Upper lobe of right lung (tissue), 1 donor: ENCODE measurements at regions not wholly inside any gene's neighbourhood (a gene's known extent, or its start where the extent isn't known, plus 50 kb on each side); places are given as distances from the start of the nearest gene placed in this dataset.
"Not testable (repeated sequence)": the region's sequence is repeated elsewhere in the genome, so short reads cannot be mapped to it uniquely, and the experiment has no call there.

Source experiments
- ATAC-seq: fragments of 200-7000 bp; cut with Tn5 transposase; one replicate; pipeline ENCODE4 v1.9.1; 2020; ENCODE audit warnings: mild to moderate bottlenecking, moderate library complexity
- DNase-seq: peaks from one replicate; pipeline ENCODE4 v3.0.0-alpha.2; 2020
- H3K27ac ChIP-seq: fragments of 200-600 bp; one replicate; pipeline ENCODE4 v1.8.0; 2022
- H3K27me3 ChIP-seq: fragments of 200-600 bp; one replicate; pipeline ENCODE4 v1.8.0; 2022; ENCODE audit warnings: mild to moderate bottlenecking
- H3K36me3 ChIP-seq: fragments of 200-600 bp; one replicate; pipeline ENCODE4 v1.8.0; 2022
- H3K4me1 ChIP-seq: fragments of 200-600 bp; one replicate; pipeline ENCODE4 v1.8.0; 2022
- H3K4me3 ChIP-seq: fragments of 200-600 bp; one replicate; pipeline ENCODE4 v1.8.0; 2022; ENCODE audit warnings: mild to moderate bottlenecking
- H3K9me3 ChIP-seq: fragments of 200-600 bp; one replicate; pipeline ENCODE4 v1.8.0; 2022
- intact Hi-C: fragments of 100-400 bp; cut with DNase I; formaldehyde crosslinking; loops from one replicate; pipeline ENCODE4 v1.11.0; 2022
- TF ChIP-seq, protein P1 (sequence below): fragments of 200-600 bp; IDR thresholded peaks from one replicate; pipeline ENCODE4 v1.8.0; 2022; ENCODE audit warnings: antibody characterized with exemption
- donor health status: DM: no; HTN: yes; CAD: no; lungs with severe emphysema.

DNA sequence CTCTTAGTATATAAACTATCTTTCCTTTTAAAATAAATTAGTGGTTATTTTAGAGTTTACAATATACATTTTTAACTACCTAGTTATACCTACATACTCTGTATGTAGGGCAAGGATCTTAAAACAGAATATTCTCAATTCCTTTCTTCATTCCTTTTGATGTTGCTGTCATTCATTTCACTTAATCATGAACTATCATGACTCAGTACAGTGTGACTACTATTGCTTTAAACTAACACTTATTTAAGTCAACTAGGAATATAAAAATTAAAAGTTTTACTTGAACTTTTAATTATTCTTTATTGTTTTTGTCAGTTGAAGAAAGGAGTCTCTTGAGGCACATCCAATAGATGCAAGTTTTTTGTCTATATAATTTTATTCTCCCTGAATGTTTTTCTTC lies 726.4 kb downstream of the BRINP3 start:
- intact Hi-C loops: no loop called here

DNA sequence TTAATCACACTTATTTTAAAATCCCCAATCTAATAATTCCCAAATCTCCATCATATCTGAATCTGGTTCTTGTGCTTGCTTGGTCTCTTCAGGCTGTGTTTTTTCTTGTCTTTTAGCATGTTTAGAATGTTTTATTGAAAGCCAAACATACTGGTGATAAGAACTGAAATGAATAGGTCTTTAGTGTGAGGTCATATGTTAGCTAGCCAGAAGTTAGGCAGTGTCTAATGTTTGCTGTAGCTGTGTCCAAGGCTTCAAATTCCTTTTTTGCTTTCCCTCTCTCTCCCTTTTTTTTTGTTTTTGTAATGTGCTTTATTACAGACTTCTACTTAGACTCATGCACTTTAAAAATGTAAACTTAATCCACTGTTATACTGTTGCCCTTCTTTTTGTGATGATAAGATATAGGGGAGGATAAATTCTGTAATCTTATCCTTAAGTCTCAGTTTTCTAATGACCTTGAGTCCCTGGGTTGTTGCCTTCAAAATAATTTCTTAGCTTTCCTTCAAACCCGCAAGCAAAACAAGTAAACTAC lies 725.1 kb downstream of the BRINP3 start:
- no peak for DNase-seq
- H3K36me3 ChIP-seq: no peaks in the 10 kb centered on the region
- no peak overlapping the region for H3K4me3 ChIP-seq
- no peaks in the 10 kb centered on the region for H3K9me3 ChIP-seq
- ATAC-seq: no peak
- no peaks in the 10 kb centered on the region for H3K27me3 ChIP-seq
- intact Hi-C loops: no loop called here
- H3K27ac ChIP-seq: no peak overlapping the region
- TF ChIP-seq, protein P1, sequence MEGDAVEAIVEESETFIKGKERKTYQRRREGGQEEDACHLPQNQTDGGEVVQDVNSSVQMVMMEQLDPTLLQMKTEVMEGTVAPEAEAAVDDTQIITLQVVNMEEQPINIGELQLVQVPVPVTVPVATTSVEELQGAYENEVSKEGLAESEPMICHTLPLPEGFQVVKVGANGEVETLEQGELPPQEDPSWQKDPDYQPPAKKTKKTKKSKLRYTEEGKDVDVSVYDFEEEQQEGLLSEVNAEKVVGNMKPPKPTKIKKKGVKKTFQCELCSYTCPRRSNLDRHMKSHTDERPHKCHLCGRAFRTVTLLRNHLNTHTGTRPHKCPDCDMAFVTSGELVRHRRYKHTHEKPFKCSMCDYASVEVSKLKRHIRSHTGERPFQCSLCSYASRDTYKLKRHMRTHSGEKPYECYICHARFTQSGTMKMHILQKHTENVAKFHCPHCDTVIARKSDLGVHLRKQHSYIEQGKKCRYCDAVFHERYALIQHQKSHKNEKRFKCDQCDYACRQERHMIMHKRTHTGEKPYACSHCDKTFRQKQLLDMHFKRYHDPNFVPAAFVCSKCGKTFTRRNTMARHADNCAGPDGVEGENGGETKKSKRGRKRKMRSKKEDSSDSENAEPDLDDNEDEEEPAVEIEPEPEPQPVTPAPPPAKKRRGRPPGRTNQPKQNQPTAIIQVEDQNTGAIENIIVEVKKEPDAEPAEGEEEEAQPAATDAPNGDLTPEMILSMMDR: no peak
- no peaks in the 10 kb centered on the region for H3K4me1 ChIP-seq

More for the DNA sequence above, 726.4 kb downstream of the BRINP3 start:
- no peaks in the 10 kb centered on the region for H3K36me3 ChIP-seq
- H3K27me3 ChIP-seq: no peaks in the 10 kb centered on the region
- no peaks in the 10 kb centered on the region for H3K9me3 ChIP-seq
- no peaks in the 10 kb centered on the region for H3K4me1 ChIP-seq
- ATAC-seq: no peak
- no peak overlapping the region for H3K4me3 ChIP-seq
- TF ChIP-seq, protein P1: no peak
- H3K27ac ChIP-seq: no peak overlapping the region
- no peak for DNase-seq

DNA sequence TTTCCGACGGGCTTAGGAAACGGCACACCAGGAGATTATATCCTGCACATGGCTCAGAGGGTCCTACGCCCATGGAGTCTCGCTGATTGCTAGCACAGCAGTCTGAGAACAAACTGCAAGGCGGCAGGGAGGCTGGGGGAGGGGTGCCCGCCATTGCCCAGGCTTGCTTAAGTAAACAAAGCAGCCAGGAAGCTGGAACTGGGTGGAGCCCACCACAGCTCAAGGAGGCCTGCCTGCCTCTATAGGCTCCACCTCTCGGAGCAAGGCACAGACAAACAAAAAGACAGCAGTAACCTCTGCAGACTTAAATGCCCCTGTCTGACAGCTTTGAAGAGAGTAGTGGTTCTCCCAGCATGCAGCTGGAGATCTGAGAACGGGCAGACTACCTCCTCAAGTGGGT lies 722.6 kb downstream of the BRINP3 start:
- DNase-seq, ATAC-seq, H3K9me3 ChIP-seq, H3K36me3 ChIP-seq, H3K4me1 ChIP-seq, intact Hi-C loops, H3K27ac ChIP-seq, H3K27me3 ChIP-seq, H3K4me3 ChIP-seq: not testable (repeated sequence)

DNA sequence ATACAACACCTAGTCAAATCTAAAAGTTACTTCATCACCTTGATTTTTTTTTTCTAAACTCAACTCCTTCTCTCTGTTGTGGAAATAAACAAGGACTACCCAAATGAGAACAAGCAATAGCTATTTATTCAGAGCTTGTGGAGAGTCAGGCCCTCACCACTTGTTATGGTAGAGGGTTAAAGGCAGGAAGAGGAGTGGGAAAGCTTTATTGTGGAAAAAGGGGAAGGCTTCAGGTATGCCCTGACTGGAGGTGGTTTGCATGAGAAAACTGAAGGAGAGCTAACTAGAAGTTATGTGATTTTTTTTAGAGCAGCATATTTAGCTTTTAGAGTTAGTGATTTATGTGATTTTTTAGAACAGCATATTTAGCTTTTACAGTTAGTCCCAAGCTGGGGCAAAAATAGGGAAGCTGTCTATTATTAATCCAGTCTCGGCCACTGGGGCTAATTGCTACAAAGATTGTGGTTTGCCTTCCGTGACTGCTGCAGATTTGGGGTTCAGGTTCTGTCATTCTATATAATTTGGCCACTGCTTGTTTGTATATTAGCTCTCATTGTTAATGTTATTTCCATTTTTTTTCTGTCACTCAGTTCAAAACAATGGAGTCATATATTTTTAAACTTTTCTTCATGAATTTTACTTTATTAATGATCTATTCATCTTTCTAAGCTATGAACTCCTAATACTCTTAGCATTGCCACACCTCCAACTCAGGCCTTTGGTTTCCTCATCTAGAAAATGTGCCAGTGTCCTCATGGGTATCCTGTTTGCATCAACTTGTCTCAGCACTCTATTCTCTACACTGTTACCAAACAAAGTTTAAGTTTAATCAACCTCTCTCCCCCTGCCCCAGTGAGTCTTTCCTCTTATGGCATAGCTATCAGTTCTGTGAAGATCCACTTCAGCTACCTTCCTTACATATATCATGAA lies 713.0 kb downstream of the BRINP3 start:
- Histone ChIP-seq H3K36me3 (no peaks in the 10 kb centered on the region), H3K4me1 (no peaks in the 10 kb centered on the region), H3K27ac (no peak overlapping the region), H3K4me3 (no peak overlapping the region), H3K9me3 (no peaks in the 10 kb centered on the region), H3K27me3 (no peaks in the 10 kb centered on the region)
- no peak for ATAC-seq
- TF ChIP-seq, protein P1: no peak
- DNase-seq: no peak
- intact Hi-C loops: no loop called here

DNA sequence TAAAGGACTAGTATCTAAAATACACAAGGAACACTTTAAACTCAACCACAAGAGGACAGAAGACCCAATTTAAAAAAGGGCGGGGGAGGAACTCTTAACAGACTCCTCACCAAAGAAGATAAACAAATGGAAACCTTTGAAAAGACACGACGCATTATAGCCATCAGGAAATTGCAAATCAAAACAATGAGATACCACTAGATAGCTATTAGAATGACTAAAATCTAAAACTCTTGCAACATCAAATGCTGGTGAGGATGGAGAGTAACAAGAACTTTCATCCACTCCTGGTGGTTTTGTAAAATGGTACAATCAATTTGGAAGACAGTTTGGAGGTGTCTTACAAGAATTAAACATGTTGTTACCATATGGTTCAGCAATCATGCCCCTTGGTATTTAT lies 708.2 kb downstream of the BRINP3 start:
- intact Hi-C loops: no loop called here
- DNase-seq (no peak), ATAC-seq (no peak)
- TF ChIP-seq, protein P1: no peak
- H3K27ac ChIP-seq: no peak overlapping the region
- no peaks in the 10 kb centered on the region for H3K9me3 ChIP-seq
- no peaks in the 10 kb centered on the region for H3K4me1 ChIP-seq
- H3K27me3 ChIP-seq: no peaks in the 10 kb centered on the region
- no peak overlapping the region for H3K4me3 ChIP-seq
- no peaks in the 10 kb centered on the region for H3K36me3 ChIP-seq

DNA sequence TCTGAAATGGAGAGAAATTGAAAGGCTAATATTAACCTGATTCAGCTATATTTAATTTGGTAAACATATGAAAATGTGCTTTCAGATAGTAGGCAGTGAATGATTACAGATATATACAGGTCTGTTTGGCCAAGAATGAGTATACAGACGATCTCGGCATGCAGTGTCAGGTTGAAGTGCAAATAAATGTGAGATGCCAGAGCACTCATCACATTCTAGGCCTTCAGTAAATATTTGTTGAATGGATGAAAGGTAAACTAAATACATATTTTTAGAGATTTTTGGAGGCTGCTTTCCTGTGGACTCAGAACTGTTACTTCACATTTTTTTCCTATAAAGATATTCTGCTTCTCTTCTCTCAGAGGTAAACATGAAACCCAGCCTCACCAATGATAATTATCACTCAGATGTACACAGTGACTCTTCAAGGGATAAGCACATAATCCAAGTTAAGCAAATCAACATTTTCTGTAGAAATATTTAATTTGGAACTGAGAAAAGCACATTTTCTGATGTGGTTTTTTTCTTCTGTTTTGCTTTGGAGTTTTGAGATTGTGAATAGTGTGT lies 702.9 kb downstream of the BRINP3 start:
- TF ChIP-seq, protein P1: no peak
- H3K27me3 ChIP-seq: no peaks in the 10 kb centered on the region
- no peak overlapping the region for H3K27ac ChIP-seq
- no peaks in the 10 kb centered on the region for H3K4me1 ChIP-seq
- H3K4me3 ChIP-seq: no peak overlapping the region
- no peaks in the 10 kb centered on the region for H3K9me3 ChIP-seq
- H3K36me3 ChIP-seq: no peaks in the 10 kb centered on the region
- DNase-seq: no peak
- ATAC-seq: no peak
- intact Hi-C loops: no loop called here
